GM23338 (cell line): ENCODE measurements at regions not wholly inside any gene's neighbourhood (a gene's known extent, or its start where the extent isn't known, plus 50 kb on each side); places are given as distances from the start of the nearest gene placed in this dataset.

Source experiments
- ATAC-seq: fragments of 200-7000 bp; cut with Tn5 transposase; 3 replicates; pipeline ENCODE4 v1.9.1; 2020
- DNase-seq: peaks from one replicate; pipeline ENCODE4 v3.0.0-alpha.2; 2015; ENCODE audit warnings: low spot score
- H2AFZ ChIP-seq: fragments of 200-600 bp; sonication (generic); 2 replicates; pipeline ENCODE4 v1.8.0; 2016; ENCODE audit warnings: antibody characterized with exemption, mild to moderate bottlenecking, moderate library complexity
- H3F3A ChIP-seq: fragments of 200-600 bp; sonication (generic); replicated peaks from 2 replicates; pipeline ENCODE4 v1.8.0; 2017; ENCODE audit warnings: antibody characterized with exemption, mixed run types, low read depth
- H3K27ac ChIP-seq: fragments of 200-600 bp; sonication (generic); 2 replicates; pipeline ENCODE4 v1.6.1; 2016; ENCODE audit warnings: low read depth
- H3K27me3 ChIP-seq: fragments of 200-600 bp; sonication (generic); 2 replicates; pipeline ENCODE4 v1.8.0; 2016; ENCODE audit warnings: mild to moderate bottlenecking, mixed run types, moderate library complexity; ENCODE audit not compliant: insufficient read depth
- H3K36me3 ChIP-seq: fragments of 200-600 bp; sonication (generic); 2 replicates; pipeline ENCODE4 v1.8.0; 2016; ENCODE audit warnings: mild to moderate bottlenecking; ENCODE audit not compliant: insufficient read depth
- H3K4me1 ChIP-seq: fragments of 200-600 bp; sonication (generic); 2 replicates; pipeline ENCODE4 v1.8.0; 2016; ENCODE audit warnings: mild to moderate bottlenecking, moderate library complexity; ENCODE audit not compliant: insufficient read depth
- H3K4me2 ChIP-seq: fragments of 200-600 bp; sonication (generic); 2 replicates; pipeline ENCODE4 v1.7.1; 2017; ENCODE audit warnings: mixed run types
- H3K4me3 ChIP-seq: fragments of 200-600 bp; sonication (generic); 2 replicates; pipeline ENCODE4 v1.6.1; 2016; ENCODE audit warnings: mixed run types
- H3K79me2 ChIP-seq: fragments of 200-600 bp; sonication (generic); replicated peaks from 2 replicates; pipeline ENCODE4 v1.8.0; 2017; ENCODE audit warnings: mild to moderate bottlenecking; ENCODE audit not compliant: insufficient read depth
- H3K9me2 ChIP-seq: fragments of 200-600 bp; sonication (generic); 2 replicates; pipeline ENCODE4 v1.8.0; 2017; ENCODE audit not compliant: insufficient read depth
- H4K20me1 ChIP-seq: fragments of 200-600 bp; sonication (generic); replicated peaks from 2 replicates; pipeline ENCODE4 v1.8.0; 2017; ENCODE audit warnings: mild to moderate bottlenecking; ENCODE audit not compliant: insufficient read depth
- H3K27ac Mint-ChIP-seq: 2 replicates; pipeline ENCODE4 v1.8.0; 2020; ENCODE audit warnings: inconsistent platforms, mild to moderate bottlenecking, moderate library complexity, mixed read lengths
- H3K27me3 Mint-ChIP-seq: 3 replicates; pipeline ENCODE4 v1.8.0; 2022; ENCODE audit warnings: low read depth, mild to moderate bottlenecking, moderate library complexity, mixed read lengths, inconsistent platforms; ENCODE audit not compliant: insufficient read depth, poor library complexity
- H3K36me3 Mint-ChIP-seq: 3 replicates; pipeline ENCODE4 v1.8.0; 2021; ENCODE audit warnings: low read depth, mild to moderate bottlenecking, inconsistent platforms, moderate library complexity, mixed read lengths
- H3K4me1 Mint-ChIP-seq: 3 replicates; pipeline ENCODE4 v1.8.0; 2020; ENCODE audit warnings: mild to moderate bottlenecking, inconsistent platforms, mixed read lengths
- H3K4me3 Mint-ChIP-seq: 3 replicates; pipeline ENCODE4 v1.8.0; 2021; ENCODE audit warnings: moderate library complexity, mild to moderate bottlenecking, inconsistent platforms, mixed read lengths
- H3K9me3 Mint-ChIP-seq: 3 replicates; pipeline ENCODE4 v1.8.0; 2020; ENCODE audit warnings: moderate library complexity, mild to moderate bottlenecking, inconsistent platforms, mixed read lengths
- CREB1 ChIP-seq: fragments of 250-450 bp; sonication (Bioruptor Pico); IDR thresholded peaks from 2 replicates; pipeline ENCODE4 v1.5.0; 2020; ENCODE audit warnings: low read depth, mild to moderate bottlenecking, moderate library complexity
- EZH2 ChIP-seq: fragments of 200-600 bp; sonication (generic); IDR thresholded peaks from one replicate; pipeline ENCODE4 v1.8.0; 2017; ENCODE audit warnings: antibody characterized with exemption, mild to moderate bottlenecking, low read depth; ENCODE audit not compliant: unreplicated experiment
- EZH2phosphoT487 ChIP-seq: fragments of 200-600 bp; sonication (generic); IDR thresholded peaks from one replicate; pipeline ENCODE4 v1.8.1; 2018; ENCODE audit warnings: antibody characterized with exemption; ENCODE audit not compliant: unreplicated experiment
- STAT1 ChIP-seq: IDR thresholded peaks from one replicate; pipeline ENCODE4 v1.6.1; 2016; ENCODE audit warnings: antibody characterized with exemption; ENCODE audit not compliant: unreplicated experiment
- ZNF331 ChIP-seq: fragments of 250-450 bp; sonication (Bioruptor Pico); IDR thresholded peaks from 2 replicates; pipeline ENCODE4 v1.5.0; 2020; ENCODE audit warnings: low read depth, mild to moderate bottlenecking, moderate library complexity
- TF ChIP-seq, protein P1 (sequence below): IDR thresholded peaks from 2 replicates; pipeline ENCODE4 v1.6.1; 2016; ENCODE audit warnings: antibody characterized with exemption
- TF ChIP-seq, protein P2 (sequence below), 2 experiments: fragments of 200-600 bp in 1 of 2; sonication (generic) in 1 of 2; conservative IDR thresholded peaks; 2 replicates each; pipeline versions ENCODE4 v1.5.1 to v1.6.1; 2016 to 2017; ENCODE audit warnings: antibody characterized with exemption in 2 of 2, low read depth in 2 of 2, mild to moderate bottlenecking in 2 of 2, moderate library complexity in 1 of 2
- TF ChIP-seq, protein P3 (sequence below): fragments of 250-450 bp; sonication (Bioruptor Pico); IDR thresholded peaks from 2 replicates; pipeline ENCODE4 v1.5.0; 2020; ENCODE audit warnings: mild to moderate bottlenecking, moderate library complexity

DNA sequence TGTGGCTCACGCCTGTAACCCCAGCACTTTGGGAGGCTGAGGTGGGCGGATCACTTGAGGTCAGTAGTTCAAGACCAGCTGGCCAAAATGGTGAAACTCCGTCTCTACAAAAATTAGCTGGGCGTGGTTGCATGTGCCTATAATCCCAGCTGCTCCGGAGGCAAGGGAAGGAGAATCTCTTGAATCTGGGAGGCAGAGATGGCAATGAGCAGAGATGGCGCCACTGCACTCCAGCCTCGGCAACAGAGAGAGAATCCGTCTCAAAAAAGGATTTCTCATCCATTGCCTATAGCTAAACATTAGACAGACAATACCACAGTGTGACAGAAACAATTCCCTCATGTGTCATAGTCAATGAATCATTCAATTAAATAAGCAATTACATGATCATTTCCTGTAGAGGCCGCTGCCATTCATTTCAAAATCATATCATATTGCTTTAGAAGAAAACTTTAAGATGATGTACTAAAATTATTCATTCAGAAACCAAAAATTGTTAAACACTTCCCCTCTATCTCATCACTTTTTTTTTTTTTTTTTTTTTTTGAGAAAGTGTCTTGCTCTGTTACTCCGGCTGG, 69.5 kb upstream of the TGIF1 start:
- Histone ChIP-seq H3K4me1 (peaks cover 9% of the 10 kb centered on the region), H4K20me1 (no peaks in the 10 kb centered on the region), H3K4me2 (no peak overlapping the region), H2AFZ (0 out of 2 replicates have a peak overlapping the region, but pooled peaks have one; percentile 44), H3K36me3 (no peaks in the 10 kb centered on the region), H3K27ac (no peak overlapping the region), H3F3A (no peaks in the 10 kb centered on the region), H3K9me2 (no peaks in the 10 kb centered on the region), H3K27me3 (no peaks in the 10 kb centered on the region), H3K79me2 (no peaks in the 10 kb centered on the region), H3K4me3 (no peak overlapping the region)
- H3K27me3 Mint-ChIP-seq = peaks cover 6% of the 10 kb centered on the region
- TF ChIP-seq CREB1 (CRISPR knock-in tag) (no peak), ZNF331 (CRISPR knock-in tag) (no peak), STAT1 (no peak), EZH2phosphoT487 (no peak), EZH2 (no peak)
- TF ChIP-seq, protein P1, sequence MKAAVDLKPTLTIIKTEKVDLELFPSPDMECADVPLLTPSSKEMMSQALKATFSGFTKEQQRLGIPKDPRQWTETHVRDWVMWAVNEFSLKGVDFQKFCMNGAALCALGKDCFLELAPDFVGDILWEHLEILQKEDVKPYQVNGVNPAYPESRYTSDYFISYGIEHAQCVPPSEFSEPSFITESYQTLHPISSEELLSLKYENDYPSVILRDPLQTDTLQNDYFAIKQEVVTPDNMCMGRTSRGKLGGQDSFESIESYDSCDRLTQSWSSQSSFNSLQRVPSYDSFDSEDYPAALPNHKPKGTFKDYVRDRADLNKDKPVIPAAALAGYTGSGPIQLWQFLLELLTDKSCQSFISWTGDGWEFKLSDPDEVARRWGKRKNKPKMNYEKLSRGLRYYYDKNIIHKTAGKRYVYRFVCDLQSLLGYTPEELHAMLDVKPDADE = no peak
- TF ChIP-seq, protein P2, sequence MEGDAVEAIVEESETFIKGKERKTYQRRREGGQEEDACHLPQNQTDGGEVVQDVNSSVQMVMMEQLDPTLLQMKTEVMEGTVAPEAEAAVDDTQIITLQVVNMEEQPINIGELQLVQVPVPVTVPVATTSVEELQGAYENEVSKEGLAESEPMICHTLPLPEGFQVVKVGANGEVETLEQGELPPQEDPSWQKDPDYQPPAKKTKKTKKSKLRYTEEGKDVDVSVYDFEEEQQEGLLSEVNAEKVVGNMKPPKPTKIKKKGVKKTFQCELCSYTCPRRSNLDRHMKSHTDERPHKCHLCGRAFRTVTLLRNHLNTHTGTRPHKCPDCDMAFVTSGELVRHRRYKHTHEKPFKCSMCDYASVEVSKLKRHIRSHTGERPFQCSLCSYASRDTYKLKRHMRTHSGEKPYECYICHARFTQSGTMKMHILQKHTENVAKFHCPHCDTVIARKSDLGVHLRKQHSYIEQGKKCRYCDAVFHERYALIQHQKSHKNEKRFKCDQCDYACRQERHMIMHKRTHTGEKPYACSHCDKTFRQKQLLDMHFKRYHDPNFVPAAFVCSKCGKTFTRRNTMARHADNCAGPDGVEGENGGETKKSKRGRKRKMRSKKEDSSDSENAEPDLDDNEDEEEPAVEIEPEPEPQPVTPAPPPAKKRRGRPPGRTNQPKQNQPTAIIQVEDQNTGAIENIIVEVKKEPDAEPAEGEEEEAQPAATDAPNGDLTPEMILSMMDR (conservative IDR thresholded peaks at IDR 0.05; ENCODE audit: low read depth in 2 of 2) = peak in 1 of 2 experiments; percentile 25; a peak in 2 of 4 replicates
- ATAC-seq = no peak
- peaks cover 11% of the 10 kb centered on the region; the same call in 2 of the 3 replicates for H3K4me1 Mint-ChIP-seq
- H3K36me3 Mint-ChIP-seq = no peaks in the 10 kb centered on the region
- H3K9me3 Mint-ChIP-seq = no peaks in the 10 kb centered on the region
- no peak overlapping the region for H3K4me3 Mint-ChIP-seq
- DNase-seq = no peak
- H3K27ac Mint-ChIP-seq = no peak overlapping the region

DNA sequence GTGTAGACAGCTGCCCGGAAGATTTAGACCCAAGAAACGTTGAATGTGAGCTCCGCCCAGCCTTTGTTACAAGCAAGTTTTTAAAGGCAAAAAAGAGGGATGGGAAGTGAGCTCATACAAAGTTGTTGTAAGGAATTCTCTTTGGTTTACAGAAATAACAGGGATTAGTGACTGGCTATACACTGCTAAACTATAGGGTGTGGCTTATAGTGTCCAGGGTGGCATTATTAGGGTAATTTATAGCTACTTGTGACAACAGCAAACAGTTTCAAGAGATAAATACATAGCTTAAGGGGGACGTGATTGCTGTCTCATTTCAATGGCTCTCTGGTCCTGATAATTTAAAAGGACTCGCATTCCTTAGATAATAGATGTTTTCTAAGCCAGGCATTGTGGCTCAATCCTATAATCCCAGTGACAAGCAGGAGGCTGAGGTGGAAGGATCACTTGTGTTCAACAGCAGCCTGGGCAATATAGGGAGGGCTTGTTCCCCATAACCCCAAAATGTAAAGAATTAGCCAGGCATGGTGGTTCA, 66.5 kb upstream of the TGIF1 start:
- Histone ChIP-seq H4K20me1 (no peaks in the 10 kb centered on the region), H3K36me3 (no peaks in the 10 kb centered on the region), H3K4me2 (peak overlapping the region; percentile 6; the same call in 1 of the 2 replicates), H2AFZ (peak overlapping the region; percentile 83), H3K9me2 (no peaks in the 10 kb centered on the region), H3K4me1 (peaks cover 9% of the 10 kb centered on the region), H3K4me3 (no peak overlapping the region), H3K27me3 (no peaks in the 10 kb centered on the region), H3K27ac (no peak overlapping the region), H3K79me2 (no peaks in the 10 kb centered on the region), H3F3A (no peaks in the 10 kb centered on the region)
- peak; percentile 36 for DNase-seq
- peak; percentile 44 for ATAC-seq
- no peak overlapping the region for H3K27ac Mint-ChIP-seq
- H3K36me3 Mint-ChIP-seq = no peaks in the 10 kb centered on the region
- TF ChIP-seq, protein P3, sequence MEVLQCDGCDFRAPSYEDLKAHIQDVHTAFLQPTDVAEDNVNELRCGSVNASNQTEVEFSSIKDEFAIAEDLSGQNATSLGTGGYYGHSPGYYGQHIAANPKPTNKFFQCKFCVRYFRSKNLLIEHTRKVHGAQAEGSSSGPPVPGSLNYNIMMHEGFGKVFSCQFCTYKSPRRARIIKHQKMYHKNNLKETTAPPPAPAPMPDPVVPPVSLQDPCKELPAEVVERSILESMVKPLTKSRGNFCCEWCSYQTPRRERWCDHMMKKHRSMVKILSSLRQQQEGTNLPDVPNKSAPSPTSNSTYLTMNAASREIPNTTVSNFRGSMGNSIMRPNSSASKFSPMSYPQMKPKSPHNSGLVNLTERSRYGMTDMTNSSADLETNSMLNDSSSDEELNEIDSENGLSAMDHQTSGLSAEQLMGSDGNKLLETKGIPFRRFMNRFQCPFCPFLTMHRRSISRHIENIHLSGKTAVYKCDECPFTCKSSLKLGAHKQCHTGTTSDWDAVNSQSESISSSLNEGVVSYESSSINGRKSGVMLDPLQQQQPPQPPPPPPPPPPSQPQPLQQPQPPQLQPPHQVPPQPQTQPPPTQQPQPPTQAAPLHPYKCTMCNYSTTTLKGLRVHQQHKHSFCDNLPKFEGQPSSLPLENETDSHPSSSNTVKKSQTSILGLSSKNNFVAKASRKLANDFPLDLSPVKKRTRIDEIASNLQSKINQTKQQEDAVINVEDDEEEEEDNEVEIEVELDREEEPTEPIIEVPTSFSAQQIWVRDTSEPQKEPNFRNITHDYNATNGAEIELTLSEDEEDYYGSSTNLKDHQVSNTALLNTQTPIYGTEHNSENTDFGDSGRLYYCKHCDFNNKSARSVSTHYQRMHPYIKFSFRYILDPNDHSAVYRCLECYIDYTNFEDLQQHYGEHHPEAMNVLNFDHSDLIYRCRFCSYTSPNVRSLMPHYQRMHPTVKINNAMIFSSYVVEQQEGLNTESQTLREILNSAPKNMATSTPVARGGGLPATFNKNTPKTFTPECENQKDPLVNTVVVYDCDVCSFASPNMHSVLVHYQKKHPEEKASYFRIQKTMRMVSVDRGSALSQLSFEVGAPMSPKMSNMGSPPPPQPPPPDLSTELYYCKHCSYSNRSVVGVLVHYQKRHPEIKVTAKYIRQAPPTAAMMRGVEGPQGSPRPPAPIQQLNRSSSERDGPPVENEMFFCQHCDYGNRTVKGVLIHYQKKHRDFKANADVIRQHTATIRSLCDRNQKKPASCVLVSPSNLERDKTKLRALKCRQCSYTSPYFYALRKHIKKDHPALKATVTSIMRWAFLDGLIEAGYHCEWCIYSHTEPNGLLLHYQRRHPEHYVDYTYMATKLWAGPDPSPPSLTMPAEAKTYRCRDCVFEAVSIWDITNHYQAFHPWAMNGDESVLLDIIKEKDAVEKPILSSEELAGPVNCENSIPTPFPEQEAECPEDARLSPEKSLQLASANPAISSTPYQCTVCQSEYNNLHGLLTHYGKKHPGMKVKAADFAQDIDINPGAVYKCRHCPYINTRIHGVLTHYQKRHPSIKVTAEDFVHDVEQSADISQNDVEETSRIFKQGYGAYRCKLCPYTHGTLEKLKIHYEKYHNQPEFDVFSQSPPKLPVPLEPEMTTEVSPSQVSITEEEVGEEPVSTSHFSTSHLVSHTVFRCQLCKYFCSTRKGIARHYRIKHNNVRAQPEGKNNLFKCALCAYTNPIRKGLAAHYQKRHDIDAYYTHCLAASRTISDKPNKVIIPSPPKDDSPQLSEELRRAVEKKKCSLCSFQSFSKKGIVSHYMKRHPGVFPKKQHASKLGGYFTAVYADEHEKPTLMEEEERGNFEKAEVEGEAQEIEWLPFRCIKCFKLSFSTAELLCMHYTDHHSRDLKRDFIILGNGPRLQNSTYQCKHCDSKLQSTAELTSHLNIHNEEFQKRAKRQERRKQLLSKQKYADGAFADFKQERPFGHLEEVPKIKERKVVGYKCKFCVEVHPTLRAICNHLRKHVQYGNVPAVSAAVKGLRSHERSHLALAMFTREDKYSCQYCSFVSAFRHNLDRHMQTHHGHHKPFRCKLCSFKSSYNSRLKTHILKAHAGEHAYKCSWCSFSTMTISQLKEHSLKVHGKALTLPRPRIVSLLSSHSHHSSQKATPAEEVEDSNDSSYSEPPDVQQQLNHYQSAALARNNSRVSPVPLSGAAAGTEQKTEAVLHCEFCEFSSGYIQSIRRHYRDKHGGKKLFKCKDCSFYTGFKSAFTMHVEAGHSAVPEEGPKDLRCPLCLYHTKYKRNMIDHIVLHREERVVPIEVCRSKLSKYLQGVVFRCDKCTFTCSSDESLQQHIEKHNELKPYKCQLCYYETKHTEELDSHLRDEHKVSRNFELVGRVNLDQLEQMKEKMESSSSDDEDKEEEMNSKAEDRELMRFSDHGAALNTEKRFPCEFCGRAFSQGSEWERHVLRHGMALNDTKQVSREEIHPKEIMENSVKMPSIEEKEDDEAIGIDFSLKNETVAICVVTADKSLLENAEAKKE = no peak
- no peak overlapping the region for H3K4me3 Mint-ChIP-seq
- H3K9me3 Mint-ChIP-seq = no peaks in the 10 kb centered on the region
- H3K4me1 Mint-ChIP-seq = peaks cover 11% of the 10 kb centered on the region; the same call in 2 of the 3 replicates
- peaks cover 6% of the 10 kb centered on the region for H3K27me3 Mint-ChIP-seq
